GM18517 (cell line): ENCODE measurements at regions not wholly inside any gene's neighbourhood (a gene's known extent, or its start where the extent isn't known, plus 50 kb on each side); places are given as distances from the start of the nearest gene placed in this dataset.

ENCODE experiments used
- ATAC-seq: cut with Tn5 transposase; IDR thresholded peaks from one replicate; pipeline ENCODE4 v1.9.1; 2021; ENCODE audit warnings: mild to moderate bottlenecking, moderate library complexity; ENCODE audit not compliant: unreplicated experiment

DNA sequence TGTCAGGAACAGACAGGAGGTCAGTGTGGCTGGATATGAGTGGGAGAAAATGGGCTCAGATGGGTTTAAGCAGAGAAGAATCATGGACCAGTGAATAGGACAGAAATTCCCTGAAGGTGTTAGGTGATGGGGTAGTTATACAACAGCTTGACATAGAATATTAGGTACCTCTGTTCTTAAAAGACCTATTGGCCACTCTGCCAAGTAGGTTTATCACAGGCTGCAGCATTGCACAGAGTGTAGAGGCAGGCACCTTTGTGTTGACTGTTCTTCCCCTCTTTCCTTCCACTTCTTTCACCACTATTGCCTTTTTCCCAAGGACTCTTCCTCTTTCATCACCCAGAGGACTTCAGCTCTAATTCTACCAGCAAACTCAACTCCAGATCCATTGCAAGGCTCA lies 274.4 kb downstream of the CDCA7 start:
- ATAC-seq, result no peak

- no peak for ATAC-seq
These were observed 275.9 kb downstream of the CDCA7 start for GRCh38 chr2:173630425-173631126.

- ATAC-seq, result no peak
These were observed 276.4 kb downstream of the CDCA7 start for GRCh38 chr2:173631127-173631460.

- no peak for ATAC-seq
These were observed 289.5 kb downstream of the CDCA7 start for GRCh38 chr2:173644146-173644545.

- no peak for ATAC-seq
These were observed 293.1 kb downstream of the CDCA7 start for GRCh38 chr2:173647681-173648311.

- ATAC-seq, result no peak
These were observed 294.1 kb downstream of the CDCA7 start for GRCh38 chr2:173648816-173649215.

- no peak for ATAC-seq
These were observed 295.0 kb downstream of the CDCA7 start for GRCh38 chr2:173649527-173650219.

DNA sequence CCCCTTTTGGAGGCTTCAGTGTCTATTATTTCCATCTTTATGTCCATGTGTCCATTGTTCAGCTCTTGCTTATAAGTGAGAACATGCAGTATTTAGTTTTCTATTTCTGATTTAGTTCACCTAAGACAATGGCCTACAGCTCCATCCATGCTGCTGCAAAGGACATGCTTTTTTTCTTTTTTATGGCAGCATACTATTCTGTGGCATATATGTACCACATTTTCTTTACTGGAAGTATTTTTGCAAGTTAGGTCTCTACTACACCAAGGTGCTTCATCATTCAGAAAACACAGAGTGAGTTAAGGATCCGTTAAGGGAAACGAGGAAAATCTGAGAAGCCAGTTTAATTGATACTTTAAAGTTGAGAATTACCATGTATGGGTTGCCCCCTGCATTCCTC lies 297.2 kb downstream of the CDCA7 start:
- no peak for ATAC-seq

GRCh38 chr2:173652311-173652710 lies 297.6 kb downstream of the CDCA7 start:
- no peak for ATAC-seq

- no peak for ATAC-seq
These were observed 298.2 kb downstream of the CDCA7 start for GRCh38 chr2:173652767-173653431.

DNA sequence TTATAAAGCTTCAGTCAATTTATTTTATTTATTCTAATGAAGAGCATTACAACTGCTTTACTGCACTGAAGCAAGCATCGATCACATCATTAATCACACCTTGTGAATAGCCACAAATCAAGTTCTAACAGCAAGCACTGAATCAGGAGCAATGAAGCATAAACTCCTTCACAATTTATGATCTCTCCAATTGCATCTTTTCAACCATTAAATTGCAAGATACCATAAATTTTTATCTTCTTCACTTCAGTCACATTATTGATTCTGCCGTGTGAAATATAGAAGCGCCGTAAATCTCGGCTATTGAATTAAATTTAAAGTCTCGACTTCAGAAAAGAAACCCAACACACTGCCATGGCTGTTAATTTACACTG lies 298.7 kb downstream of the CDCA7 start:
- ATAC-seq, result no peak

GRCh38 chr2:173654161-173654895 lies 299.7 kb downstream of the CDCA7 start:
- no peak for ATAC-seq

DNA sequence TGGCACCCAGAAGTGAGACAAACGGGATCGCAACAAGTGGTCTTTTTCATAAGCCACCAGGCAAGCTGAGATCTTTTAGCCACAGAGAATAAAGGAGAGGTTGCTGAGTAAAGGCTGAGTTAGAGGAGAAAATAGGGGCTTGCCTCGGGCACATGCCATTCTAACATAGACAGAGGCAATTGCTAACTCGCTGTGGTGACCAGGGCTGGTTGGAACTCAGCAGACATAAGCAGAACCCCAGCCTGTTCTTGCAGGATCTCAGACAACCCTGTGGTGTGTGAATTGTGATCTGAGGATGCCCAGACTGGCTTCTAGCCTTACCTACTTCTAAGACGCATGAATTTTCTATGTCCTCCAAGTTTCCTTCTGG lies 300.2 kb downstream of the CDCA7 start:
- ATAC-seq, result no peak

DNA sequence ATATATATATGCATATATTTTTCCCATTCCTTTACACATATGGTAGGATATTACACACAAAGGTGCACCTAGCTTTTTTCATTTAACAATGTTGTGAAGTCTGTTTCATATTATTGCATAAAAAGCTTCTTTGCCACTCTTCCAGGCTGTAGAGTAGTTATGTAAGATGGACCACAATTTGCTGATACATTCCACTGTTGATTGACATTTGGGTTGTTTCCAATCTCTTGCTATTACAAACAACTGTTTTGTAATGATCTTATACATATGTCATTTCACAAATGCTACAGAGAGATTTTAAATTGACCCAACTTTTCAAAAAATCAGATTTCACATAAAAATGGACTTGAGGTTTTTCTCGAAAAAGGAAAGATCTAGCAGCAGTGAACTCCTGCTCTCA lies 301.4 kb downstream of the CDCA7 start:
- no peak for ATAC-seq

DNA sequence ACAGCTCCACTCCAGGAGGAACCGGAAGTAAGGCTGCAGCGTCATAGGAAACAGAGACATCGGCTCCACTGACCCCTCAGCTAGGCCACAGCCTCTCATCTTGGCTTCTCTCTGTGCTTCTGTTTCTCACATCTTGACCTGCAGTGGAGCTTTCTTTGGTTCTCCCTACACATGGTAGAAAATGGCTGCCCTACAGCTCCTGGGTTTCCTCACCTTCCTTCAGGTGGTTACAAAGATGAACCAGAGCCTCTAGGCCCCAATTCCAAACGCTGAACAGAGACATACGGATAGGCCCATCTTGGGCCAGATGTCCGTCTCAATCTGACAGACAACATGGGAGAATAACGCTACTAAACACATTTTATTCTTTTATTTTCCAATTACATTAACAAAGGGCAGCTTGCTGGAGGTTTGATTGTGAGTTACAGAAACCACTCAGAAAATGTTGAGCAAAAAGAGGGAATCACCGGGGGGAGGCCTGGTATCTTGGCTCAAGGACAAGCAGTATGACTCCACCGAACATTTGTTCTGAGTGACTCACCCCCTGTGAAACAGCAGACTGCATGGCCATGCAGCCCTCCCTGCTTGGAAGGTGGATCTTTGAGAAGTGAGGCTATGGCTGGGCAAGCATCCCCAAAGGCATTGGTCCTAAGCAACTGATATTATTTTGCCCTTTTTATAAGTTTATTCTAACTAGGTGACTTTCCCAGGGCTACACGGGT lies 303.5 kb downstream of the CDCA7 start:
- no peak for ATAC-seq

- ATAC-seq, result no peak
These were observed 304.3 kb downstream of the CDCA7 start for GRCh38 chr2:173658946-173659371.

GRCh38 chr2:173659509-173659908 lies 304.8 kb downstream of the CDCA7 start:
- no peak for ATAC-seq

DNA sequence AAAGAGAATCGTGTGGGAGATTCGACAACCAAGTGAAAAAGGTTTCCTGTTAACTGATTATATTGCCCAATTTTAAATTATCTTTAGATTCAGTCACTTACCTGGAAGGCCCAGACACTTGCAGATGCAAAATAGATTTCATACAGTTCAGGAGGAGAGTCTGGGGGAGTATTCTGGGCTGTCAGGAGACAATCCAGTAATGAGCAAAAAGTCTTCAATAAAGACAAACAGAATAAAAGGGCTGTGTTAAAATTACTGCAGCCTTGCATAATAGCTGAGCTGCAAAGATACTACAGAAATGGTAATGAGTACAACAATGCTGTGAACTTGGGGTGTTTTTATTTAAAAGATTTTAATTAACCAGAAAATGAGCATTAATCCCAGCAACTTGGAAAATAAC lies 303.6 kb downstream of the SP3 start:
- ATAC-seq, result no peak

DNA sequence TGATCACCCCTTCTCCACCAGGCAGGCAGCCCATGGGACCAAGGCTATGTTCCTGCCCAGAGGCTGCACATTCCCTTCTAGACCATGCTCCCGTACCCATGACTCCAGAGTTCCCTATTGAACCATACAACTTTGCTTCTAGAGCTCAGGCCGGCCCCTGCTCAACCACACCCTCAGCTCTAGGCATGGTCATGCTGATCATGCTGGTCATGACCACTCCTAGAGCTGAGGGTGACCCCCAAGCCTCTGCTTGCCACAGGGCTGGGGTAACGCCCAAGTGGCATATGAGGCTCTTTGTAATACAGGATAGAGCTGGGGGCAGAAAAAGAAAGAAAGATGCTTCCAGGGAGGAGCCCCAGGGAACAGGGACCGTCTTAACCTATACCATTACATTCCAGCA lies 301.8 kb downstream of the SP3 start:
- no peak for ATAC-seq

- no peak for ATAC-seq
These were observed 301.2 kb downstream of the SP3 start for GRCh38 chr2:173663835-173664512.
